IMR-90 (cell line): ENCODE measurements at regions not wholly inside any gene's neighbourhood (a gene's known extent, or its start where the extent isn't known, plus 50 kb on each side); places are given as distances from the start of the nearest gene placed in this dataset.

ENCODE experiments used
- BHLHE40 ChIP-seq: fragments of 150-350 bp; IDR thresholded peaks from 2 replicates; pipeline ENCODE4 v1.6.1; 2016; ENCODE audit warnings: mild to moderate bottlenecking, low read depth, low read length
- CEBPB ChIP-seq: IDR thresholded peaks from 2 replicates; pipeline ENCODE4 v1.6.1; 2012; ENCODE audit warnings: low read depth, low read length, improper control_type of control experiment
- CTCF ChIP-seq: conservative IDR thresholded peaks from 2 replicates; pipeline ENCODE4 v1.5.1; 2012; ENCODE audit warnings: mild to moderate bottlenecking, low read depth, low read length, improper control_type of control experiment
- MAFK ChIP-seq: IDR thresholded peaks from 2 replicates; pipeline ENCODE4 v1.6.1; 2012; ENCODE audit warnings: low read depth, low read length, improper control_type of control experiment
- POLR2A ChIP-seq: IDR thresholded peaks from 2 replicates; pipeline ENCODE4 v1.6.1; 2012; ENCODE audit warnings: mild to moderate bottlenecking, low read depth, low read length
- RAD21 ChIP-seq: IDR thresholded peaks from 2 replicates; pipeline ENCODE4 v1.6.1; 2012; ENCODE audit warnings: low read length, improper control_type of control experiment
- RCOR1 ChIP-seq: IDR thresholded peaks from 2 replicates; pipeline ENCODE4 v1.6.1; 2012; ENCODE audit warnings: mild to moderate bottlenecking, low read length, improper control_type of control experiment; ENCODE audit not compliant: insufficient replicate concordance
- TF ChIP-seq, protein P1 (sequence below): fragments of 150-350 bp; IDR thresholded peaks from 2 replicates; pipeline ENCODE4 v1.6.1; 2017; ENCODE audit warnings: mild to moderate bottlenecking, antibody characterized with exemption, low read length, low read depth

GRCh38 chrX:25337841-25338240, 322.1 kb upstream of the ARX start:
- TF ChIP-seq POLR2A (no peak), CTCF (no peak), RAD21 (no peak), BHLHE40 (no peak), CEBPB (no peak), MAFK (no peak), RCOR1 (no peak)
- TF ChIP-seq, protein P1, sequence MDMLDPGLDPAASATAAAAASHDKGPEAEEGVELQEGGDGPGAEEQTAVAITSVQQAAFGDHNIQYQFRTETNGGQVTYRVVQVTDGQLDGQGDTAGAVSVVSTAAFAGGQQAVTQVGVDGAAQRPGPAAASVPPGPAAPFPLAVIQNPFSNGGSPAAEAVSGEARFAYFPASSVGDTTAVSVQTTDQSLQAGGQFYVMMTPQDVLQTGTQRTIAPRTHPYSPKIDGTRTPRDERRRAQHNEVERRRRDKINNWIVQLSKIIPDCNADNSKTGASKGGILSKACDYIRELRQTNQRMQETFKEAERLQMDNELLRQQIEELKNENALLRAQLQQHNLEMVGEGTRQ = no peak
